ENCODE measurements at regions not wholly inside any gene's neighbourhood (a gene's known extent, or its start where the extent isn't known, plus 50 kb on each side); places are given as distances from the start of the nearest gene placed in this dataset.

- H3K36me3 ChIP-seq, result no peaks in the 10 kb centered on the region
- H3K4me3 ChIP-seq (replicated peaks in 1 of 3), result no peak overlapping the region
- 85 to 95% methylated on average over 3 of the region's 3 CpGs for WGBS, 2 donors
- no peak for TF ChIP-seq POLR2A (IDR thresholded peaks at IDR 0.05)
- TF ChIP-seq, protein P1, sequence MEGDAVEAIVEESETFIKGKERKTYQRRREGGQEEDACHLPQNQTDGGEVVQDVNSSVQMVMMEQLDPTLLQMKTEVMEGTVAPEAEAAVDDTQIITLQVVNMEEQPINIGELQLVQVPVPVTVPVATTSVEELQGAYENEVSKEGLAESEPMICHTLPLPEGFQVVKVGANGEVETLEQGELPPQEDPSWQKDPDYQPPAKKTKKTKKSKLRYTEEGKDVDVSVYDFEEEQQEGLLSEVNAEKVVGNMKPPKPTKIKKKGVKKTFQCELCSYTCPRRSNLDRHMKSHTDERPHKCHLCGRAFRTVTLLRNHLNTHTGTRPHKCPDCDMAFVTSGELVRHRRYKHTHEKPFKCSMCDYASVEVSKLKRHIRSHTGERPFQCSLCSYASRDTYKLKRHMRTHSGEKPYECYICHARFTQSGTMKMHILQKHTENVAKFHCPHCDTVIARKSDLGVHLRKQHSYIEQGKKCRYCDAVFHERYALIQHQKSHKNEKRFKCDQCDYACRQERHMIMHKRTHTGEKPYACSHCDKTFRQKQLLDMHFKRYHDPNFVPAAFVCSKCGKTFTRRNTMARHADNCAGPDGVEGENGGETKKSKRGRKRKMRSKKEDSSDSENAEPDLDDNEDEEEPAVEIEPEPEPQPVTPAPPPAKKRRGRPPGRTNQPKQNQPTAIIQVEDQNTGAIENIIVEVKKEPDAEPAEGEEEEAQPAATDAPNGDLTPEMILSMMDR (IDR thresholded peaks at IDR 0.05), result no peak
- no peaks in the 10 kb centered on the region for H3K4me1 ChIP-seq
- no peak overlapping the region for H3K27ac ChIP-seq
- DNase-seq, result no peak
- no peaks in the 10 kb centered on the region for H3K9me3 ChIP-seq
- intact Hi-C loops (cut with DNase I), result no loop called here
- no peaks in the 10 kb centered on the region for H3K27me3 ChIP-seq
Observed at GRCh38 chr7:113285411-113285810, 167.1 kb upstream of the SMIM30 start.

GRCh38 chr7:113283861-113284260 is 165.5 kb upstream of the SMIM30 start:
- H3K4me3 ChIP-seq (replicated peaks in 1 of 3), result no peak overlapping the region
- DNase-seq, result no peak
- H3K36me3 ChIP-seq, result no peaks in the 10 kb centered on the region
- no peak overlapping the region for H3K27ac ChIP-seq
- no peaks in the 10 kb centered on the region for H3K9me3 ChIP-seq
- intact Hi-C loops (cut with DNase I), result no loop called here
- no peak for TF ChIP-seq POLR2A (IDR thresholded peaks at IDR 0.05)
- TF ChIP-seq, protein P1 (IDR thresholded peaks at IDR 0.05), result no peak
- H3K4me1 ChIP-seq, result no peaks in the 10 kb centered on the region
- H3K27me3 ChIP-seq, result no peaks in the 10 kb centered on the region

DNA sequence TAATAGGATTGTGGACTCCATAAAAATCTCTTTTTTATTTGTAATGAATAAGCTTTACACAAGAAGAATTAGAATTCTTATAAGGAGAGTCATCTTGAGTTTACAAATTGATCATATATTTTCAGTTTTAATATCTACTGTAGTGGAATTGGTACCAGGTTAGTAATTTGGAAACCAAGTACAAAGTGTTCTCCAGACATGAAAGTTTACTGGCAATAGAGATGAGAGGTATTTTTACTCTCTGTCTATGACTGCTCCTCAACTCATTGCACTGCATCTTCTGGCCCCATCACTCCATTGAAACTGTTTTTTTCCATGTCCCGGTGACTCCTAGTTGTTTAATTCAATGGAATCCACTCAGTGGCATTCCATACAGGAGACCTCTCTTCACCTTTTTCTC is 164.5 kb upstream of the SMIM30 start:
- intact Hi-C loops (cut with DNase I), result no loop called here
- H3K36me3 ChIP-seq, result no peaks in the 10 kb centered on the region
- no peak for DNase-seq
- H3K4me1 ChIP-seq, result no peaks in the 10 kb centered on the region
- TF ChIP-seq, protein P1 (IDR thresholded peaks at IDR 0.05), result no peak
- TF ChIP-seq POLR2A (IDR thresholded peaks at IDR 0.05), result no peak
- no peak overlapping the region for H3K4me3 ChIP-seq (replicated peaks in 1 of 3)
- no peak overlapping the region for H3K27ac ChIP-seq
- WGBS, 2 donors, result 37 to 95% methylated on average over 1 of the region's 1 CpG
- no peaks in the 10 kb centered on the region for H3K27me3 ChIP-seq
- H3K9me3 ChIP-seq, result no peaks in the 10 kb centered on the region

- intact Hi-C loops (cut with DNase I), result no loop called here
- H3K27ac ChIP-seq, result no peak overlapping the region
- 71 to 74% methylated on average over 2 of the region's 2 CpGs for WGBS, 2 donors
Observed at GRCh38 chr7:113281223-113281622, 162.9 kb upstream of the SMIM30 start.

DNA sequence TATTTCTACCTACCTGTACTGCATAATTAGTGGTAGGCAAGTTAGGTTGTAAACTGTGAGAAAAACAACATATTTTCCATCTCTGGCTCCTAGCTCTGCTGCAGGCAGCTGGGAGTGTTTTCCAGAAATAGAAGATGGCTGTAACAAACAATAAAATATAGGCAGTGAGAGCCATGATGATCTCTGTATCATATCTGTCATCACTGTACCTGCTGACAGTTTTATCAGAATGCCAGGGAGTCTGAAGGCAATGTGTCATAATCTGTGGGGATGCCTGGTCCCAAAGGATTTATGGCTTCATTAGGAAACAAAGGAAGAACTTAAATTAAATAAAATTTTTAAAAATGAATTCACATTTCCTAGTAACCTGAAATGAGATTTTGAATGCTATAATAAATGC is 160.9 kb upstream of the SMIM30 start:
- TF ChIP-seq, protein P1 (IDR thresholded peaks at IDR 0.05), result no peak
- TF ChIP-seq POLR2A (IDR thresholded peaks at IDR 0.05), result no peak

More at GRCh38 chr7:113281223-113281622, 162.9 kb upstream of the SMIM30 start:
- no peaks in the 10 kb centered on the region for H3K4me1 ChIP-seq
- TF ChIP-seq POLR2A (IDR thresholded peaks at IDR 0.05), result no peak
- TF ChIP-seq, protein P1 (IDR thresholded peaks at IDR 0.05), result no peak
- DNase-seq, result no peak
- no peaks in the 10 kb centered on the region for H3K9me3 ChIP-seq
- H3K36me3 ChIP-seq, result no peaks in the 10 kb centered on the region
- H3K4me3 ChIP-seq (replicated peaks in 1 of 3), result no peak overlapping the region
- no peaks in the 10 kb centered on the region for H3K27me3 ChIP-seq

More for the DNA sequence above, 160.9 kb upstream of the SMIM30 start:
- DNase-seq, result no peak
- intact Hi-C loops (cut with DNase I), result no loop called here
- H3K4me1 ChIP-seq, result no peaks in the 10 kb centered on the region
- no peaks in the 10 kb centered on the region for H3K9me3 ChIP-seq
- no peak overlapping the region for H3K27ac ChIP-seq
- H3K27me3 ChIP-seq, result no peaks in the 10 kb centered on the region
- H3K36me3 ChIP-seq, result no peaks in the 10 kb centered on the region
- H3K4me3 ChIP-seq (replicated peaks in 1 of 3), result no peak overlapping the region

Data from thyroid gland (tissue), 4 donors.